Osteocyte (in vitro differentiated cells): ENCODE measurements at regions not wholly inside any gene's neighbourhood (a gene's known extent, or its start where the extent isn't known, plus 50 kb on each side); places are given as distances from the start of the nearest gene placed in this dataset.

Experiments
- DNase-seq: peaks from one replicate; pipeline ENCODE4 v3.0.0; 2021; ENCODE audit warnings: mixed read lengths; ENCODE audit not compliant: unreplicated experiment; ENCODE audit errors: extremely low spot score
- H3K27ac Mint-ChIP-seq: one replicate; pipeline ENCODE4 v1.8.0; 2021; ENCODE audit warnings: mild to moderate bottlenecking, mixed read lengths; ENCODE audit not compliant: unreplicated experiment
- H3K27me3 Mint-ChIP-seq: one replicate; pipeline ENCODE4 v1.8.0; 2021; ENCODE audit warnings: mixed read lengths; ENCODE audit not compliant: unreplicated experiment
- H3K36me3 Mint-ChIP-seq: one replicate; pipeline ENCODE4 v1.8.0; 2021; ENCODE audit warnings: mixed read lengths; ENCODE audit not compliant: unreplicated experiment
- H3K4me1 Mint-ChIP-seq: one replicate; pipeline ENCODE4 v1.8.0; 2021; ENCODE audit warnings: mixed read lengths; ENCODE audit not compliant: unreplicated experiment
- H3K4me3 Mint-ChIP-seq: one replicate; pipeline ENCODE4 v1.8.0; 2021; ENCODE audit warnings: mild to moderate bottlenecking, moderate library complexity, mixed read lengths; ENCODE audit not compliant: unreplicated experiment
- H3K9me3 Mint-ChIP-seq: one replicate; pipeline ENCODE4 v1.8.0; 2021; ENCODE audit warnings: mixed read lengths; ENCODE audit not compliant: unreplicated experiment
- TF ChIP-seq, protein P1 (sequence below): fragments of 200-600 bp; sonication (generic); IDR thresholded peaks from 2 replicates; pipeline ENCODE4 v1.5.0; 2021; ENCODE audit warnings: antibody characterized with exemption, mild to moderate bottlenecking, moderate library complexity

DNA sequence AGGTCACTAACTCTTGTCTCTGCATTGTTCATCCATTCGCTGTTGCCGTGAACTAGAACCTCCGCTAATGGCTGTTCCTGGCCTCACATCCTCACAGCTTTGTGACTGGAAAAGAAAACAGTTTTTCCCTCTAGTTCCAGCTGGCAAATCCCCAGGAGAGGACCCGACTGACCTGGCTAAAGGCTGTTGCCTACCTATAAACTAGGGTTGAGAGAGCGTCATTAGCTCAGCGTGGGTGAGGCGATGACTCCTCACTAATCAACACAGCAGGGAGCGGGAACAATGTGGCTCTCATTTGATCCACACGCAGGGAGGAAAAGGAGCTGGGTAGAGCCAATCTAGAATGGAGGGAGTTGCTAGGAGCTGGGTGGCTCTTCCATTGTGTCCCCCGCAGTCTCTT lies 282.1 kb upstream of the IRX5 start:
- H3K4me1 Mint-ChIP-seq, result peaks cover 2% of the 10 kb centered on the region

DNA sequence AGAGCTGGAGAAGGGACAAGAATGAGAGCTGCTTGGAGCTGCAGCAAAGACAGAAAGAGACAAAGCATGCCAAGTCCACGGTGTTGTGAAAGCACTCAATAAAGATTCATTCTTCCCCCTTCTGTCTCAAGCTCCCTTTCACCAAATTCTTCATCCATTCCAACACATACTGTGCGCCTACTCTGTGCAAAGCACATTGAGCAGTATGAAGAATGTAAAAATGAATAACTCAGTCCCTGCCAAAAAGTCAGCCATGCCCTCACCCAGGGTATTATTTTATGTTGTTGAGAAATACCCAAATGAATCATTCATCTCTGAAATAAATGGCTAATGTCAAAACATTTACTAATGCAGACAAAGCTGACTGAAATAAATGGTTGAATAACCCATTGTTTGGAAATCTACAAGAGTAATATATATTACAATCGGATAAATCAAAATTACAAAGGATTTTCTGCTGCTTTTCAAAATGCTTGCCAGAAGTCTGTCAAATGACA lies 282.9 kb upstream of the IRX5 start:
- peaks cover 14% of the 10 kb centered on the region for H3K27me3 Mint-ChIP-seq
- no peak for DNase-seq
- H3K4me3 Mint-ChIP-seq, result no peak overlapping the region
- no peaks in the 10 kb centered on the region for H3K9me3 Mint-ChIP-seq
- TF ChIP-seq, protein P1, sequence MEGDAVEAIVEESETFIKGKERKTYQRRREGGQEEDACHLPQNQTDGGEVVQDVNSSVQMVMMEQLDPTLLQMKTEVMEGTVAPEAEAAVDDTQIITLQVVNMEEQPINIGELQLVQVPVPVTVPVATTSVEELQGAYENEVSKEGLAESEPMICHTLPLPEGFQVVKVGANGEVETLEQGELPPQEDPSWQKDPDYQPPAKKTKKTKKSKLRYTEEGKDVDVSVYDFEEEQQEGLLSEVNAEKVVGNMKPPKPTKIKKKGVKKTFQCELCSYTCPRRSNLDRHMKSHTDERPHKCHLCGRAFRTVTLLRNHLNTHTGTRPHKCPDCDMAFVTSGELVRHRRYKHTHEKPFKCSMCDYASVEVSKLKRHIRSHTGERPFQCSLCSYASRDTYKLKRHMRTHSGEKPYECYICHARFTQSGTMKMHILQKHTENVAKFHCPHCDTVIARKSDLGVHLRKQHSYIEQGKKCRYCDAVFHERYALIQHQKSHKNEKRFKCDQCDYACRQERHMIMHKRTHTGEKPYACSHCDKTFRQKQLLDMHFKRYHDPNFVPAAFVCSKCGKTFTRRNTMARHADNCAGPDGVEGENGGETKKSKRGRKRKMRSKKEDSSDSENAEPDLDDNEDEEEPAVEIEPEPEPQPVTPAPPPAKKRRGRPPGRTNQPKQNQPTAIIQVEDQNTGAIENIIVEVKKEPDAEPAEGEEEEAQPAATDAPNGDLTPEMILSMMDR, result no peak
- peaks cover 2% of the 10 kb centered on the region for H3K4me1 Mint-ChIP-seq
- H3K36me3 Mint-ChIP-seq, result no peaks in the 10 kb centered on the region
- no peak overlapping the region for H3K27ac Mint-ChIP-seq

More for the DNA sequence above, 282.1 kb upstream of the IRX5 start:
- TF ChIP-seq, protein P1, result no peak
- Mint-ChIP-seq H3K4me3 (no peak overlapping the region), H3K27me3 (peaks cover 16% of the 10 kb centered on the region), H3K27ac (no peak overlapping the region), H3K9me3 (no peaks in the 10 kb centered on the region), H3K36me3 (no peaks in the 10 kb centered on the region)
- DNase-seq, result no peak

- H3K27ac Mint-ChIP-seq, result no peak overlapping the region
- no peak overlapping the region for H3K4me3 Mint-ChIP-seq
- H3K4me1 Mint-ChIP-seq, result peaks cover 2% of the 10 kb centered on the region
- H3K27me3 Mint-ChIP-seq, result peaks cover 12% of the 10 kb centered on the region
- TF ChIP-seq, protein P1, result no peak
- no peaks in the 10 kb centered on the region for H3K9me3 Mint-ChIP-seq
- no peak for DNase-seq
- H3K36me3 Mint-ChIP-seq, result no peaks in the 10 kb centered on the region
Observed at GRCh38 chr16:54647216-54647615, 283.4 kb upstream of the IRX5 start.

GRCh38 chr16:54645345-54645744 lies 285.3 kb upstream of the IRX5 start:
- Mint-ChIP-seq H3K9me3 (no peaks in the 10 kb centered on the region), H3K4me1 (no peaks in the 10 kb centered on the region), H3K27me3 (peaks cover 5% of the 10 kb centered on the region), H3K36me3 (no peaks in the 10 kb centered on the region), H3K27ac (no peak overlapping the region), H3K4me3 (no peak overlapping the region)
- DNase-seq, result no peak
- TF ChIP-seq, protein P1, result no peak

- Mint-ChIP-seq H3K9me3 (no peaks in the 10 kb centered on the region), H3K4me1 (no peaks in the 10 kb centered on the region), H3K4me3 (no peak overlapping the region), H3K36me3 (no peaks in the 10 kb centered on the region), H3K27me3 (peaks cover 6% of the 10 kb centered on the region), H3K27ac (no peak overlapping the region)
- TF ChIP-seq, protein P1, result no peak
- DNase-seq, result no peak
Observed at GRCh38 chr16:54636221-54636793, 294.4 kb upstream of the IRX5 start.
